NOMO-1 (cell line): ENCODE measurements at regions not wholly inside any gene's neighbourhood (a gene's known extent, or its start where the extent isn't known, plus 50 kb on each side); places are given as distances from the start of the nearest gene placed in this dataset.
"Not testable (repeated sequence)": the region's sequence is repeated elsewhere in the genome, so short reads cannot be mapped to it uniquely, and the experiment has no call there.

ENCODE experiments used
- DNase-seq, 2 experiments: peaks; one replicate each; lab custom pipeline; 2025; ENCODE audit not compliant: unreplicated experiment in 2 of 2; lab: John Stamatoyannopoulos, UW

GRCh38 chr2:56768973-56769372 lies 585.2 kb downstream of the CCDC85A start:
- no peak for DNase-seq

DNA sequence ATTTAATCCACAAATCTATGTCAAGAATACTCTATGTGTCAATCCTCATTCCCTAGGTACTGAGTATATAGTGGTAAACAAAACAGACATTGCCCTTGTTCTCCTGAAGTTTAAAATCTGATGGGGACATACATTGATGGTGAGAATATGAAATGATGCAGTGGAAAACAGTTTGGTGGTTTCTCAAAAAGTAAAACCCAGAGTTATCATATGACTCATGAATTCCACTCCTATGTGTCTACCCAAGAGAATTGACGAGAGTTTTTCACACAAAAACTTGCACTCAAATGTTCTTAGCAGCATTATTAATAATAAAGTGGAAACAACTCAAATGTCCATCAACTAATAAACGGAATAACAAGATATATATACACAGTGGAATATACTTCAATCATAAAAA lies 586.7 kb downstream of the CCDC85A start:
- no peak for DNase-seq

- DNase-seq, result no peak
Measured at GRCh38 chr2:56784046-56784445, 600.3 kb downstream of the CCDC85A start.

DNA sequence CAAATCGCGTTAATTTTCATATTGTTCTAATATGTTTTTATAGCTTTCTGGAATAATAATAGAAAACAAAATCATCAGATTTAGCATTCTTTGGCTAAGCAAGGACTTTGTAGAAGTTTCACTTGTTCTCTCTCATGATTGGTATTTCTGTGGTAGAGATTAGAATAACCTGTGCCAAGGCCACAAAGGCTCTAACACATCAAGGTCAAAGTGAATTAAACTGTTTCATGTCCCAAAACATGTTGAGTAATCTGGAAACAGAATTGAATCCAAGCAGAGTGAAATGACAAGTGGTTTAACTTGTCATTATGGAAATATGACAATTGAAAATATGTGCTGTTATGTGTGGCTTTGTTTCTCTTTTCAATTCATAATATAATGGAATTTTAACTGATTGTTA lies 617.4 kb downstream of the CCDC85A start:
- DNase-seq, result no peak

- no peak for DNase-seq
Measured at GRCh38 chr2:56801770-56802169, 618.0 kb downstream of the CCDC85A start.

GRCh38 chr2:56803596-56803995 lies 619.8 kb downstream of the CCDC85A start:
- no peak for DNase-seq

DNA sequence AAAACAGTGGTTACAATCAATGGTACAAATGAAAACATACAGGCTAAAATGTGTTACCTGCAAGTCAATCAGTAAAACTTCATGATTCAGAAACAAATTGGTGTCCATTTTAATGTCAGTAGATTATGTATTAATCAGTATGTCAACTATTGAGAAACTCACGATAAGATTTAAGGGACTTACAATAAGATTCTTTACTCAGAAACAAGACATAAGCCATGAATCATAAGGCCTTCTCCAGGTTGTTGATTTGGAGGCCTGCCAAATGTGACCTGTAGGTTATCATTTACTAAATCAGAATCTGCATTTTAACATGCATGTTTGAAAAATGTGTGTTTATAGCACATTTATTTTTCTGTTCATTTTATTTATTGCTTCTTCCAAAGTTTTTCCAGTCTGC lies 623.1 kb downstream of the CCDC85A start:
- DNase-seq, result no peak

DNA sequence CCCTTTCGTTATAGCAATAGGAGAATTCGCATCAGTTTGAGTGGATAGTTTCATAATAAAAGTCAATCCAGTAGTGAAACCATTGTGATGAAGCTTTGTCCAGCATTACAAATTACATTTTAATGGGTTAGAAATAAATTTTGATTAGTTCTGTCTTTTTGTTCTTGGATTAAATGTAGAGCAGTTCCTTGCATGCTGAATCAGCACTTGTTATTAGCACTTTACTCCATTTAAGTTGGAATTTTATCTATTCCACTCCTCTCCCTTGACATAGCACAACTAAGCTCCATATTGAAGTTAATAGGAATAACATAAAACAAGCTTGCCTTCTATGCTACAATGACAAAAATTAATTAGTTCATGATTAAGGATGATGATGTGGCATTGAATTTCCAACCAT lies 624.1 kb downstream of the CCDC85A start:
- DNase-seq, result no peak

GRCh38 chr2:56811401-56811800 lies 627.6 kb downstream of the CCDC85A start:
- DNase-seq, result no peak

- DNase-seq, result no peak
Measured at GRCh38 chr2:56812432-56812831, 628.6 kb downstream of the CCDC85A start.

GRCh38 chr2:56813490-56813889 lies 629.7 kb downstream of the CCDC85A start:
- no peak for DNase-seq

DNA sequence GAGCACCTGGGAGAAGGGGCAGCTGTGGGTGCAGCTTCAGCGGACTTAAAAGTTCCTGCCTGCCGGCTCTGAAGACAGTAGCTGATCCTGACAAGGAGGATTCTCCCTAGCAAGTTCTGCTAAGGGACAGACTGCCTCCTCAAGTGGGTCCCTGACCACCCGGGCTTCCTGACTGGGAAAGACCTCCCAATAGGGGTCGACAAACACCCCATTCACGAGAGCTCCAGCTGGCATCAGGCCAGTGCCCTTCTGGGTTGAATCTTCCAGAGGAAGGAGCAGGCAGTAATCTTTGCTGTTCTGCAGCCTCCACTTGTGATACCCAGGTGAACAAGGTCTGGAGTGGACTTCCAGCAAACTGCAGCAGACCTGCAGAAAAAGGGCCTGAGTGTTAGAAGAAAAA lies 632.9 kb downstream of the CCDC85A start:
- DNase-seq, result no peak

- no peak for DNase-seq
Measured at GRCh38 chr2:56831780-56832179, 648.0 kb downstream of the CCDC85A start.

DNA sequence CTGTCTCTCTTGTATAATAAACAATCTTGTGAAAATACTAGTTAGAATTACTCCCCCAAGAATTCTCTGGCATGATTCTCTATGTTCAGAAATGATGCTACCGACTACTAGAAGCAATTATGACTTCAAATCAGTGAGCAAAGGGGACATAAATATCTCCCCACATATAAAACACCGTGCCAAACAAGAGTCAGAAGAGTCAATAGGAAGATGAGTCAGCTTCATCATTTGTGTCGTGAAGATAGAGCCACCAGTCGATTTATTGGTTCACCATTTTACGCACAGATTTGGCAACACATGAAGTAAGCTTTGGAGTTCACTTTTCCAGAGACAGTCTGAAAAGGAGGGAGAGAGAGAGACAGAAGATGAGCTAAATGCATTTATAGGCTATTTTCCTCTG lies 650.9 kb downstream of the CCDC85A start:
- no peak for DNase-seq

- not testable (repeated sequence) for DNase-seq
Measured at GRCh38 chr2:56840009-56840408, 656.2 kb downstream of the CCDC85A start.

DNA sequence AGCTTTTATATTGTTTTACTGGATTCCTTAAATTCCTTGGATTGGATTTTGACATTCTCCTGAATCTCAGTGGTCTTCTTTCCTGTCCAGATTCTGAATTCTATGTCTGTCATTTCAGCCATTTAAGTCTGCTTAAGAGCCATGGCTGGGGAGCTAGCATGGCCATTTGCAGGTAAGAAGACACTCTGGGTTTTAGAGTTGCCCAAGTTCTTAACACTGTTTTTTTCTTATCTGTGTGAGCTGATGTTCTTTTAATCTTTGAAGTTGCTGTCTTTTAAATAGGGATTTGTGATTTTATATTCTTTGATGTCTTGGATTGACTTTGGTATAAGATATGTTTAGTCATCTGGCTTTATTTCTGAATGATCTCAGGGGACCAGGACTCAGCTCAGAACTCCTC lies 677.2 kb downstream of the CCDC85A start:
- DNase-seq, result no peak

DNA sequence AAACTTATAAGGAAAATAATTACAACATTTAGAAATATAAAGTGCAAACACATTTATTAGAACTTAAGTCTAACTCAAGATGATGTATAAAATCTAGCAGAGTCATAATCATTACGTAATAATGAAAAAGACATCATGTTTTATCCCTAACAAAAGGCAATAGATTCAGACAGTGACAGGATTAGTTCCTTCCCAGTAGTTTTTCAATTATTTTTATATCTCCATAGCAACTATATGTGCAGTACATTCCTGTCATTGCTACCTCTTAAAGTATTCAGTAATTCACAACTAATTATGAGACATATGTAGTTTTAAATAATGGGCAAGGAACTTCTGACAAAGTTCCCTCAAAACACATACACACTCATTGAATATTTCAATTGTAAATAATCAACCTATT lies 687.9 kb downstream of the CCDC85A start:
- no peak for DNase-seq

GRCh38 chr2:56874717-56875116 lies 690.9 kb downstream of the CCDC85A start:
- no peak for DNase-seq

DNA sequence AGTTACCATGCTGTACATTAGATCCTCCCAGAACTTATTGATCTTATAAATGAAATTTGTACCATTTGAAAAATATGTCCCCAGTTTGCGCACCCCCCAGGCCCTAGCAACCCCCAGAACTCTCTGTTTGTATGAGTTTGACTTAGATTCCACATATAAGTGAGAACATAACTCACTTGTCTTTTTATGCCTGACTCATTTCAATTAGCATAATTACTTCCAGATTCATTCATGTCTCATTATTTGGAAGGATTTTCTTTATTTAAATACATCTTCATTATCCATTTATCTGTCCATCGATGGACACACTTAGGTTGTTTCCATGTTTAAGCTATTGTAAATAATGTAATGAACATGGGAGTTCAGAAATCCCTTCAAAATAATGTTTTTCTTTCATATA lies 705.9 kb downstream of the CCDC85A start:
- DNase-seq, result no peak

DNA sequence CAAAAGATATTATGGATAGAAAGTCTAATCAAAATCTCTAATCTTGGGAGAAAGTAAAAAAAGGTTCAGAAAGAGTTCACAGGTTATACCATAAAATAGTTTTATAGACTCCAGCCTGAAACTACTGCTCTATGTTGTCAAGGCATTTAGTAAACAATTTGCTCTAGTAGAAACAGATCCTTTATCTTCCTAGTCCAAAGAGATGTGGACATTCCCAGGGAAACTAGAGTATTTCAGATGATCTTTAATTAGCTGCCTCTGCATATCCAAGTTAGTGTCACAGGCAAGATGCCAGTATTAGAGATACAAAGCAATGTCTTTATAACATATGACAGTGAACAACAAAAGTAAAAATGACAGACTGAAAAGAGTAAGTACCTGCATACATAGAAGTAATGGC lies 708.6 kb downstream of the CCDC85A start:
- DNase-seq, result no peak

GRCh38 chr2:56898986-56899385 lies 715.2 kb downstream of the CCDC85A start:
- no peak for DNase-seq

DNA sequence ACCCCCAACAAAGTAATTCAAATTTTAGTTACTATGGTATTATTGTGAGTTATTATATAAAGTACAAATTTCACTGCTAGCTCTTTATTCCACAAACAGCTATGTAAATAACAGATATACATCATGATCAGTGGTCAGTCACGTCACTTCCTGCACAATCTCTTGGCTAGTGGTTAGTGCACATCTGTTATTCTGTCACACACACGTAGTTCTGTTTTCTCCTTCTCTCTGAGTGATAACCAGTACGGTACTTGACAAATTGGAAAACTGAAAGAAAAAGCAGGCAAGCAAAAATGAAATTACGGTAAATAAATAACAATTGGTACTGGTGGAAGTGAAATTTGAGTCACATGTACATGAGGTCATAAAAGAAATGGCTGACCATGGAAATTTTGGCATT lies 728.7 kb downstream of the CCDC85A start:
- no peak for DNase-seq

DNA sequence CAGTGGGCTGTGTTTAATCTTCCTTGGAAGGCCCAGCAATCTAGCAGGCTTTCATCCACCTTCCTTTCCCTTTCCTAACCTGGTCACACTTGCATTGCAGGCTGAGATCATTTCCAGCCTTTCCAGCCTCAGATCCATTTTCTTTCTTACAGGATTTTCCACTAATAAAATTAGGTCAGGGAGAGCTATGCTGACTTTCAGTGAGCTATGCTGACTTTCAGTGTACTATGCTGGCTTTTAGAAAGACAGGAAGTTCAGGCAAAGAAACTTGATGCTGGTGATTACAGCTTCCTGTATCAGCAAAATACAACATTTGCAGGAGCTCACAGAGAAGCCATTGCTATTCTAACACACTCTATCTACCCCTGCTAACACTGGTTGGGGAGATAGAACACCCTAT lies 735.0 kb downstream of the CCDC85A start:
- no peak for DNase-seq

DNA sequence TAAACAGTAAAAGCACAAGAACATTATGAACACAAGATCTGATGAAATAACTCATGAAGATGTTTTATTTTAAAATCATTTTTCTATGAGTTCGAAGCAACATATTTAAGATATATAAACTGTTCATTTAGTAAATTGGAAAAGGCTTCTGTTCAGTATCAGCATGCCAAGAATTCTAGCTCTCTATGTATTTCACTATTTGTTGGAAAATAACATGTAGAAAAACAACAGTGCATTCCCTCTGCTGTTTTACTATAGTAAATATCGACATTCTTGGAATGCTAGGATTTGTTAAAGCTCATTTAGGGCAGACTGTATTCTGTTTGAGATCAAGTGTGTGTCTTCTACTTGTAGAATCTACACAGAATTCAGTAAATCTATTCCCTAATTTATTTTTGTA lies 750.2 kb downstream of the CCDC85A start:
- no peak for DNase-seq
